Skeletal muscle tissue (tissue), 3 donors: ENCODE measurements at regions not wholly inside any gene's neighbourhood (a gene's known extent, or its start where the extent isn't known, plus 50 kb on each side); places are given as distances from the start of the nearest gene placed in this dataset.

Experiments
- H3K27ac ChIP-seq: one replicate; pipeline ENCODE4 v1.7.0; 2013; ENCODE audit warnings: mild to moderate bottlenecking, low read depth, low read length, inconsistent platforms
- H3K27me3 ChIP-seq, 3 donors: one replicate each; pipeline ENCODE4 v1.7.0; 2013; ENCODE audit warnings: low read length in 3 of 3; ENCODE audit not compliant: control insufficient read depth in 3 of 3, insufficient read depth in 3 of 3
- H3K36me3 ChIP-seq, 3 donors: one replicate each; pipeline ENCODE4 v1.7.0; 2013; ENCODE audit warnings: low read length in 3 of 3; ENCODE audit not compliant: control insufficient read depth in 3 of 3, insufficient read depth in 3 of 3
- H3K4me1 ChIP-seq, 3 donors: one replicate each; pipeline ENCODE4 v1.7.0; 2013; ENCODE audit warnings: low read length in 3 of 3, mild to moderate bottlenecking in 3 of 3; ENCODE audit not compliant: control insufficient read depth in 3 of 3, insufficient read depth in 3 of 3
- H3K4me3 ChIP-seq, 3 donors: one replicate each; pipeline ENCODE4 v1.7.0; 2013; ENCODE audit warnings: low read length in 3 of 3
- H3K9ac ChIP-seq, 3 donors: one replicate each; pipeline ENCODE4 v1.7.0; 2013; ENCODE audit warnings: low read length in 3 of 3, mild to moderate bottlenecking in 3 of 3, moderate library complexity in 2 of 3, low read depth in 1 of 3
- H3K9me3 ChIP-seq, 3 donors: one replicate each; pipeline ENCODE4 v1.7.0; 2013; ENCODE audit warnings: low read length in 3 of 3; ENCODE audit not compliant: control insufficient read depth in 3 of 3
- donor health status: Osteomylitis.

GRCh38 chr22:22043296-22044078 is 60.9 kb upstream of the TOP3B start:
- Histone ChIP-seq H3K36me3 (no peaks in the 10 kb centered on the region), H3K9me3 (no peaks in the 10 kb centered on the region), H3K4me3 (no peak overlapping the region), H3K27ac (no peak overlapping the region), H3K27me3 (peaks cover 0 to 6% (median 0%) of the 10 kb centered on the region in 3 donors), H3K9ac (no peak overlapping the region), H3K4me1 (no peaks in the 10 kb centered on the region)

DNA sequence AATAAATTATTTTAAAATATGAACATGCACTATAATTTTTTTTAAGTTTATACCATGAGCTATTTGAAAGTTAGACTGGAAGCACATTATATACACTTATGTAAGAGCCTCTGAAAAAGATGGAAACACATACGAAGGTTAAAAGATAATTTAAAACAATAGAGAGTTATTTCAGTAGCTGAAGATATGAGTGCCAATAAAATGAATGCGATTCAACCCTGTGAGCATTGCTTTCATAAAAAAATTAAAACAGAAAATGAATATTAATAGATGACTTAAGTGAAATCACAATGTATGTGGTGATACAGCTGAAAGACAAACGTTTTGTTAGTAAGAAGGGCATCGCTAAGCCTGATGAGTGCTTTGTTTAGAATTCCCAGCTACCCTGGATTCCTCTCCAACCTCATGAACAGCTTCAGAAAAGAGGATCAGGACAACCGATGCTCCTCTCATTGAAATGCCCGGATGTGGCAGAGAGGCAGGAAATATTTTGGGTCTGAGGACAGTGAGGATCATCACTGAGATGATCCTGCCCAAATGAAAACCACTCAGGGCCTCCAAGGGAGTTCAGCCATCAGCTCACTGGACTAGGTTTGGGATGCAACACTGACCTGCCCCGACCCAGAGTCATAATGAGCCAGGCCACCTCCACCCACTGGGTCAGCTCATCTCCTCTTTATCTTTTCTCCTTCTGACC is 60.2 kb upstream of the TOP3B start:
- no peak overlapping the region for H3K27ac ChIP-seq
- H3K9ac ChIP-seq: no peak overlapping the region
- H3K27me3 ChIP-seq: peaks cover 0 to 6% (median 0%) of the 10 kb centered on the region in 3 donors
- no peaks in the 10 kb centered on the region for H3K9me3 ChIP-seq
- H3K36me3 ChIP-seq: no peaks in the 10 kb centered on the region
- H3K4me3 ChIP-seq: no peak overlapping the region
- H3K4me1 ChIP-seq: no peaks in the 10 kb centered on the region

- Histone ChIP-seq H3K27ac (no peak overlapping the region), H3K9ac (no peak overlapping the region), H3K4me3 (no peak overlapping the region), H3K4me1 (no peaks in the 10 kb centered on the region), H3K9me3 (no peaks in the 10 kb centered on the region), H3K36me3 (no peaks in the 10 kb centered on the region), H3K27me3 (peaks cover 0 to 6% (median 0%) of the 10 kb centered on the region in 3 donors)
Observed at GRCh38 chr22:22042009-22042408, 59.4 kb upstream of the TOP3B start.

DNA sequence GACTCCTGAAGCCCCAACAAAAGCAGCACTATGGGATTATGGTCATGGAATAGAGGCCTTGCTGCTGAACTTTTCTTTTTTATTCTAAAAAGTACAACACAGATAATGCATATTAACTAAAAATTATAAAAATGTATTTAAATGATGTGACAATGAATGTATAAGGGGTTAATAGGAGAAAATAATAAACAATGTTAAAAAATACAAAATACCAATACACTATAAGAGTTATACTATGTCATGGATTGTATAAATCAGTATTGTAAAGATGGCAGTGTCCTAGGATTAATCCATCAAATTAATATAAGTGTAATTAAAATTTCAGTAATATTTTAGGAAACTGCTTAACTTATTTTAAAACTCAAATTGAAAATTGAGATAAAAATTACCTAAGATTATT is 58.3 kb upstream of the TOP3B start:
- no peak overlapping the region for H3K27ac ChIP-seq
- no peaks in the 10 kb centered on the region for H3K4me1 ChIP-seq
- no peak overlapping the region for H3K9ac ChIP-seq
- H3K9me3 ChIP-seq: no peaks in the 10 kb centered on the region
- H3K4me3 ChIP-seq: no peak overlapping the region
- peaks cover 0 to 6% (median 0%) of the 10 kb centered on the region in 3 donors for H3K27me3 ChIP-seq
- H3K36me3 ChIP-seq: no peaks in the 10 kb centered on the region

DNA sequence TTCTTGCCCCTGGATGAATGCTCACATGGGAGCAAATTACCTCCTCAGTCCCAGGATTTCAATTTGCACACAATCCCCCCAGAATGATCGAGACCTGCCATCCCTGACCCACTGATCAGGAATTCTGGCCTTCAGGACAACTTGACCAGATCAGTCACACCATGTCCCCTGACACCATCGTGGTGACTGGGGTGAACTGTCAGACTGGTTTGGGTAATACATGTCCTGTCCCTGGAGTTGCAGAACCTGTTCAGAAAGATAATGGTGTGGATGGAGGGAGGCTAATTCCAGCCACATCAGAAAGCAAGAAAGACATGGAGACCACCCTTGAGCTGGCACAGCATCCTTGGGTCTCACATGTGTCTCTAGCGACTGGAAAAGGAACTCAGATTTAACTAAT is 57.9 kb upstream of the TOP3B start:
- no peaks in the 10 kb centered on the region for H3K36me3 ChIP-seq
- peaks cover 0 to 6% (median 0%) of the 10 kb centered on the region in 3 donors for H3K27me3 ChIP-seq
- no peak overlapping the region for H3K27ac ChIP-seq
- H3K4me3 ChIP-seq: no peak overlapping the region
- H3K9me3 ChIP-seq: no peaks in the 10 kb centered on the region
- H3K9ac ChIP-seq: no peak overlapping the region
- H3K4me1 ChIP-seq: no peaks in the 10 kb centered on the region

- Histone ChIP-seq H3K4me3 (no peak overlapping the region), H3K27ac (no peak overlapping the region), H3K36me3 (no peaks in the 10 kb centered on the region), H3K27me3 (peaks cover 0 to 6% (median 0%) of the 10 kb centered on the region in 3 donors), H3K4me1 (no peaks in the 10 kb centered on the region), H3K9me3 (no peaks in the 10 kb centered on the region), H3K9ac (no peak overlapping the region)
Observed at GRCh38 chr22:22039286-22040074, 56.9 kb upstream of the TOP3B start.

- Histone ChIP-seq H3K36me3 (no peaks in the 10 kb centered on the region), H3K27me3 (peaks cover 0 to 6% (median 0%) of the 10 kb centered on the region in 3 donors), H3K9ac (no peak overlapping the region), H3K9me3 (no peaks in the 10 kb centered on the region), H3K4me1 (no peaks in the 10 kb centered on the region), H3K4me3 (no peak overlapping the region), H3K27ac (no peak overlapping the region)
Observed at GRCh38 chr22:22038178-22038880, 55.7 kb upstream of the TOP3B start.

DNA sequence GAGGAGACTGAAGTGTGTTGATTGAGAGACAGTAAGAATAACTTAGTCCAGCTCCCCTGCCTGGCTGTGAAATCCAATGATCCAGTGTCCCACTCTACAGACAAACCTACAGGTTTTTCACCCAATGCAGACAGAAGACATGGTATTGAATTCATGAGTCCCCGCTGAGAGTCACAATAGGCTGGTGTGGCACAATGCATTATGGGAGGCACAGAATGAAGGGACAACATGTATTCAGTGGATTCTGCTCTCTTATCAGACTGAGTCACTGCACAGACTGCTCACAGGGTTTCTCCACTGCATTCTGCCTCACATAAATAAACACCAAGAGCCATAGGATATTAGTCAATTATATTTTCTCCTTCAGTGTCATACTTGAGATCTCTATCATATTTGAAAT is 55.2 kb upstream of the TOP3B start:
- H3K4me1 ChIP-seq: no peaks in the 10 kb centered on the region
- no peaks in the 10 kb centered on the region for H3K9me3 ChIP-seq
- peaks cover 0 to 7% (median 2%) of the 10 kb centered on the region in 3 donors for H3K27me3 ChIP-seq
- no peak overlapping the region for H3K9ac ChIP-seq
- H3K4me3 ChIP-seq: no peak overlapping the region
- no peaks in the 10 kb centered on the region for H3K36me3 ChIP-seq
- H3K27ac ChIP-seq: no peak overlapping the region

DNA sequence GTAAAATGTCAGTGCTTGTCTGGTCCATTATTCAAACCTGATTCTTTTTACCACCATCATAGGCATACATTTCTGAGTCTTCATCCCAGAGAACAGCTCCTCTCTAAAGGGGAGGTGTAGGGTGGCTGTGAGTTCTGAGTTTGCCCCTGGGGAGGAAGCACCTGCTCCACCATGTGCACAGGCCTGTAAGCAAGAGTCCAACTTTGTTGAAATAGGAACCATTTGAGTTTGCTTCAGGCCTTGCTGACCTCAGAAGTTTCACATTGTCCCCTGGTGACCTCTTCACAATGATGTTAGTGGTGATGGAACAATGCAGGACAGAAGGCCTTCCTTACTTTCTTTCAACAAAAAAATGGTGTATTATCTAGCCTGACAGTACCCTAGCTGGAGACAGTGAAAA is 54.6 kb upstream of the TOP3B start:
- no peak overlapping the region for H3K9ac ChIP-seq
- no peak overlapping the region for H3K4me3 ChIP-seq
- no peaks in the 10 kb centered on the region for H3K36me3 ChIP-seq

More for the DNA sequence above, 54.6 kb upstream of the TOP3B start:
- Histone ChIP-seq H3K27me3 (peaks cover 0 to 10% (median 2%) of the 10 kb centered on the region in 3 donors), H3K4me1 (peaks cover 0 to under 1% (median 0%) of the 10 kb centered on the region in 3 donors), H3K9me3 (no peaks in the 10 kb centered on the region), H3K27ac (no peak overlapping the region)
